ENCODE measurements at regions not wholly inside any gene's neighbourhood (a gene's known extent, or its start where the extent isn't known, plus 50 kb on each side); places are given as distances from the start of the nearest gene placed in this dataset.

DNA sequence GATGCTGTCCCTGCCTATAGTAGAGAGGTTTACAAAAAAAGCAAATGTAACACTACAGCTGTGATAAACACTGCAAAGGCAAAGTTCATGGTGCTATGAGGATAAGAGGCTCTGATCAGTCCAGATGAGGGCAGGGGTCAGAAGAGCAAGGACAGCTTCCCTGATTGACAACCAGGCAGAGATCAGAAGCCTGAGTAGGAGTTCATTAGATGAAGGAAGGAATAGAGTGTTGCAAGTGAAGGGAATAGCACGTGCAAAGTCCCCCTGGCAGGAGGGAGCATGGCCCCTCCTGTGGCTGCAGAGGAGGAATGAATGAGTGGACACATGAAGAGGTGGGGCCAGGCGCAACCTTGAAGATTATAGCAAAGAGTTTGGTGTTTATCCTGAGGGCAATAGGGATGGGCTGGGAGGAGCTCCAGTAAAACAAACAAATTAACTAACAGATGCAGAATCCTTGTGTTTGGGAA lies 208.4 kb upstream of the IRX5 start:
- H3K4me1 Mint-ChIP-seq, result no peaks in the 10 kb centered on the region
- H3K27me3 Mint-ChIP-seq (ENCODE audit: low read depth), result no peaks in the 10 kb centered on the region
- DNase-seq (ENCODE audit: low read depth, low spot score), result no peak
- H3K27ac Mint-ChIP-seq (ENCODE audit: unreplicated experiment), result peak overlapping the region; percentile 43
- H3K4me3 Mint-ChIP-seq, result no peak overlapping the region
- TF ChIP-seq CTCF (conservative IDR thresholded peaks at IDR 0.05), result no peak
- peaks cover 8% of the 10 kb centered on the region for H3K9me3 Mint-ChIP-seq
- H3K36me3 Mint-ChIP-seq (ENCODE audit: low read depth), result no peaks in the 10 kb centered on the region

DNA sequence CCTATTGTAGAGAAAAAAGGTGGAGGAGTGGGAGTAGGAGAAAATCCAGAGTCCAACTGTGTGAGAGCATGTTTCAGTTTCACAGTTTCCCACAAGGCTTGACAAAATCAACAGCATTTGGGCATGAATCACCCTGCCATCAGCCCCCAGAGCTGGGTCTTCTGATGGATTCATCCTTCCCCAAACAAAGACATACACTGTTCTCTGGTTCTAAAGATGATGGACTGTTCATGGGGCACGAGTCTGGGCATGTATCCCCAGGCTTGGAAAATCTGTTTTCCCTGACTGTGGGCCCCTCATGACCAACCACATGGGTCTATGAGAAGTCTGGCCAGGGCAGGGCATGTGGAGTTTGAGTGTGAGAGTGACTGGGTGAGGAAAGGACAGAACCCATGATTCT lies 210.4 kb upstream of the IRX5 start:
- Mint-ChIP-seq H3K27me3 (ENCODE audit: low read depth) (no peaks in the 10 kb centered on the region), H3K4me3 (no peak overlapping the region), H3K4me1 (no peaks in the 10 kb centered on the region), H3K36me3 (ENCODE audit: low read depth) (no peaks in the 10 kb centered on the region), H3K27ac (ENCODE audit: unreplicated experiment) (no peak overlapping the region), H3K9me3 (peaks cover 5% of the 10 kb centered on the region)
- TF ChIP-seq CTCF (conservative IDR thresholded peaks at IDR 0.05), result no peak
- no peak for DNase-seq (ENCODE audit: low read depth, low spot score)

DNA sequence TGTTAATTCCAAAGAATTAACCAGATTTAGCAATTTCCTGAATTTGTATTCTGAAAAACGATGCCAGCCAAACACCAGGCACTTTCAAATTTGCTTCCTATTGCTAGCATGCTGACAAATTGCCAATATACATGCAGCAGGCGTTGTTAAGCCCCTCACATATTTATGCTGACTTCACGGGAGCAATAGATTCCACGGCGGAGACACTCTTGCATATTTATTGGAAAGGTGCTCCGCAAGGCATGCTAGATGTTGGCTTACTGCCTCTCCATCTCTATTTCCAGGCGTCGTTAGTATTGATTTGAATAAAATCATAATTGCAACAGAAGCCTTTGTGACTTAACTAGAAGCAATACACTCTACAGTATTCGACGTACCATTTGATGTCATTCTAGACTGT lies 211.0 kb upstream of the IRX5 start:
- Mint-ChIP-seq H3K9me3 (peaks cover 5% of the 10 kb centered on the region), H3K4me1 (no peaks in the 10 kb centered on the region), H3K27me3 (ENCODE audit: low read depth) (no peaks in the 10 kb centered on the region), H3K4me3 (no peak overlapping the region), H3K36me3 (ENCODE audit: low read depth) (no peaks in the 10 kb centered on the region), H3K27ac (ENCODE audit: unreplicated experiment) (no peak overlapping the region)
- no peak for DNase-seq (ENCODE audit: low read depth, low spot score)
- TF ChIP-seq CTCF (conservative IDR thresholded peaks at IDR 0.05), result no peak

GRCh38 chr16:54718376-54718775 lies 212.3 kb upstream of the IRX5 start:
- Mint-ChIP-seq H3K27me3 (ENCODE audit: low read depth) (no peaks in the 10 kb centered on the region), H3K36me3 (ENCODE audit: low read depth) (no peaks in the 10 kb centered on the region), H3K9me3 (peaks cover 5% of the 10 kb centered on the region), H3K4me1 (no peaks in the 10 kb centered on the region), H3K27ac (ENCODE audit: unreplicated experiment) (no peak overlapping the region), H3K4me3 (no peak overlapping the region)
- DNase-seq (ENCODE audit: low read depth, low spot score), result no peak
- no peak for TF ChIP-seq CTCF (conservative IDR thresholded peaks at IDR 0.05)

- Mint-ChIP-seq H3K27me3 (ENCODE audit: low read depth) (no peaks in the 10 kb centered on the region), H3K4me1 (no peaks in the 10 kb centered on the region), H3K36me3 (ENCODE audit: low read depth) (no peaks in the 10 kb centered on the region), H3K9me3 (peaks cover 5% of the 10 kb centered on the region), H3K4me3 (no peak overlapping the region), H3K27ac (ENCODE audit: unreplicated experiment) (peak overlapping the region; percentile 32)
- no peak for DNase-seq (ENCODE audit: low read depth, low spot score)
- TF ChIP-seq CTCF (conservative IDR thresholded peaks at IDR 0.05), result no peak
Observed at GRCh38 chr16:54715011-54715410, 215.7 kb upstream of the IRX5 start.

- no peak for DNase-seq (ENCODE audit: low read depth, low spot score)
- Mint-ChIP-seq H3K4me3 (no peak overlapping the region), H3K27ac (ENCODE audit: unreplicated experiment) (no peak overlapping the region), H3K4me1 (no peaks in the 10 kb centered on the region), H3K36me3 (ENCODE audit: low read depth) (no peaks in the 10 kb centered on the region), H3K9me3 (no peaks in the 10 kb centered on the region), H3K27me3 (ENCODE audit: low read depth) (no peaks in the 10 kb centered on the region)
- no peak for TF ChIP-seq CTCF (conservative IDR thresholded peaks at IDR 0.05)
Observed at GRCh38 chr16:54712866-54713265, 217.8 kb upstream of the IRX5 start.

Data from neural crest cell (in vitro differentiated cells).